Sigmoid colon (tissue), 4 donors: ENCODE measurements at regions not wholly inside any gene's neighbourhood (a gene's known extent, or its start where the extent isn't known, plus 50 kb on each side); places are given as distances from the start of the nearest gene placed in this dataset.

ENCODE experiments used
- CTCF ChIP-seq, 4 experiments: fragments of 450-650 bp in 3 of 4; fragments of 200-600 bp in 1 of 4; IDR thresholded peaks; one replicate each; pipeline ENCODE4 v1.5.1; 2016 to 2019; ENCODE audit warnings: antibody characterized with exemption in 4 of 4, mild to moderate bottlenecking in 3 of 4, moderate library complexity in 2 of 4
- EP300 ChIP-seq, 4 donors: sonication (generic); formaldehyde crosslinking; IDR thresholded peaks; one replicate each; pipeline ENCODE4 v1.6.1; 2017; ENCODE audit warnings: antibody characterized with exemption in 4 of 4
- POLR2AphosphoS5 ChIP-seq, 4 donors: sonication (generic); formaldehyde crosslinking; IDR thresholded peaks; one replicate each; pipeline ENCODE4 v1.6.1; 2017; ENCODE audit warnings: antibody characterized with exemption in 4 of 4

- TF ChIP-seq CTCF (IDR thresholded peaks at IDR 0.05) = no peak
- no peak for TF ChIP-seq EP300 (IDR thresholded peaks at IDR 0.05)
- TF ChIP-seq POLR2AphosphoS5 (IDR thresholded peaks at IDR 0.05) = no peak
Measured at GRCh38 chr3:124600765-124601164, 129.5 kb upstream of the UMPS start.
